H1 (cell line): ENCODE measurements at regions not wholly inside any gene's neighbourhood (a gene's known extent, or its start where the extent isn't known, plus 50 kb on each side); places are given as distances from the start of the nearest gene placed in this dataset.
A peak's percentile ranks its signal among the peaks of the same experiment; 100 is the strongest.

Experiments
- CTCF ChIA-PET: fragments of 300-600 bp; sonication (Branson Sonifier 250); formaldehyde crosslinking; loops from one replicate; lab custom pipeline; 2021; ENCODE audit not compliant: partially characterized antibody; lab: Charles Lee
- POLR2A ChIA-PET: fragments of 300-600 bp; sonication (Branson Sonifier 250); formaldehyde crosslinking; loops from one replicate; lab custom pipeline; 2021; ENCODE audit warnings: inconsistent platforms; ENCODE audit not compliant: partially characterized antibody; lab: Charles Lee
- DNase-seq, 2 experiments: peaks; one replicate each; pipeline versions ENCODE4 v3.0.0 to v3.0.0-alpha.2; 2010 to 2022; ENCODE audit warnings: low spot score in 2 of 2, low read depth in 1 of 2, mixed read lengths in 1 of 2
- FAIRE-seq: peaks from 2 replicates; lab custom pipeline; 2011; peaks lifted over from hg19 to GRCh38; lab: Jason Lieb, UNC
- H2AFZ ChIP-seq: 2 replicates; pipeline ENCODE4 v1.8.1; 2012; ENCODE audit warnings: low read length, inconsistent platforms
- H2AK5ac ChIP-seq: 2 replicates; pipeline ENCODE4 v1.6.1; 2013; ENCODE audit warnings: low read depth, low read length
- H2BK120ac ChIP-seq: replicated peaks from 2 replicates; pipeline ENCODE3; 2013; ENCODE audit warnings: low read depth, low read length, inconsistent platforms
- H2BK12ac ChIP-seq: 2 replicates; pipeline ENCODE4 v1.6.1; 2013; ENCODE audit warnings: low read depth, low read length
- H2BK15ac ChIP-seq: 2 replicates; pipeline ENCODE4 v1.6.1; 2013; ENCODE audit warnings: low read length
- H2BK20ac ChIP-seq: 2 replicates; pipeline ENCODE4 v1.6.1; 2013; ENCODE audit warnings: low read length
- H2BK5ac ChIP-seq: 2 replicates; pipeline ENCODE4 v1.6.1; 2013; ENCODE audit warnings: low read depth, low read length
- H3K14ac ChIP-seq: 2 replicates; pipeline ENCODE4 v1.6.1; 2013; ENCODE audit warnings: inconsistent platforms; ENCODE audit not compliant: insufficient read length
- H3K18ac ChIP-seq: 2 replicates; pipeline ENCODE4 v1.6.1; 2013; ENCODE audit warnings: low read length; ENCODE audit errors: extremely low read depth
- H3K23ac ChIP-seq: 2 replicates; pipeline ENCODE4 v1.6.1; 2013; ENCODE audit warnings: inconsistent platforms; ENCODE audit not compliant: insufficient read length
- H3K23me2 ChIP-seq: 2 replicates; pipeline ENCODE4 v1.6.1; 2013; ENCODE audit warnings: low read depth, low read length
- H3K27ac ChIP-seq: 2 replicates; pipeline ENCODE4 v1.6.1; 2011; ENCODE audit warnings: low read depth, low read length, inconsistent platforms
- H3K27me3 ChIP-seq, 4 experiments: replicated peaks in 1 of 4; 1 replicate in 1 of 4; 2 replicates in 3 of 4; pipeline versions ENCODE4 v1.6.1 to v1.8.1; 2011 to 2013; ENCODE audit warnings: low read length in 3 of 4, mild to moderate bottlenecking in 3 of 4, inconsistent platforms in 2 of 4, mixed read lengths in 2 of 4, moderate library complexity in 1 of 4; ENCODE audit not compliant: control insufficient read depth in 3 of 4, insufficient read depth in 3 of 4; ENCODE audit errors: extremely low read depth in 1 of 4
- H3K36me3 ChIP-seq, 4 experiments: 2 replicates each; pipeline versions ENCODE4 v1.6.1 to v1.8.1; 2011 to 2013; ENCODE audit warnings: mild to moderate bottlenecking in 4 of 4, low read length in 3 of 4, moderate library complexity in 2 of 4, control low read depth in 1 of 4, inconsistent platforms in 1 of 4; ENCODE audit not compliant: insufficient read depth in 4 of 4, control insufficient read depth in 2 of 4
- H3K4ac ChIP-seq: replicated peaks from 2 replicates; pipeline ENCODE3; 2013; ENCODE audit warnings: low read length, low read depth, mixed read lengths, inconsistent platforms; ENCODE audit not compliant: insufficient read length
- H3K4me1 ChIP-seq, 4 experiments: replicated peaks in 1 of 4; 1 replicate in 1 of 4; 2 replicates in 3 of 4; pipeline versions ENCODE4 v1.6.1 to v1.8.1; 2011 to 2013; ENCODE audit warnings: low read length in 3 of 4, inconsistent platforms in 2 of 4, mixed read lengths in 1 of 4; ENCODE audit not compliant: insufficient read depth in 4 of 4, control insufficient read depth in 3 of 4
- H3K4me2 ChIP-seq, 2 experiments: 2 replicates each; pipeline versions ENCODE4 v1.6.1 to v1.8.1; 2011 to 2013; ENCODE audit warnings: low read depth in 2 of 2, low read length in 2 of 2, control low read depth in 1 of 2, inconsistent platforms in 1 of 2, mild to moderate bottlenecking in 1 of 2; ENCODE audit not compliant: insufficient read depth in 1 of 2
- H3K4me3 ChIP-seq, 4 experiments: fragments of 200-600, 300-600 bp in 1 of 4; sonication (generic), shearing (Covaris generic), sonication (Bioruptor Twin) in 1 of 4; 2 replicates each; pipeline versions ENCODE4 v1.5.1 to v1.8.1; 2011 to 2016; ENCODE audit warnings: low read length in 4 of 4, low read depth in 3 of 4, control low read depth in 2 of 4, inconsistent platforms in 2 of 4, mild to moderate bottlenecking in 2 of 4, mixed read lengths in 1 of 4, moderate library complexity in 1 of 4; ENCODE audit not compliant: insufficient read depth in 2 of 4; ENCODE audit errors: extremely low read depth in 1 of 4
- H3K56ac ChIP-seq: replicated peaks from 2 replicates; pipeline ENCODE3; 2013; ENCODE audit warnings: low read depth, mild to moderate bottlenecking, mixed read lengths, low read length, inconsistent platforms; ENCODE audit not compliant: insufficient read length
- H3K79me1 ChIP-seq: 2 replicates; pipeline ENCODE4 v1.6.1; 2013; ENCODE audit warnings: low read depth, low read length, control low read depth
- H3K79me2 ChIP-seq, 2 experiments: 2 replicates each; pipeline versions ENCODE4 v1.6.1 to v1.8.1; 2012 to 2013; ENCODE audit warnings: low read length in 2 of 2, mild to moderate bottlenecking in 2 of 2, inconsistent platforms in 1 of 2; ENCODE audit not compliant: insufficient read depth in 2 of 2, control insufficient read depth in 1 of 2
- H3K9ac ChIP-seq, 4 experiments: replicated peaks in 1 of 4; 1 replicate in 1 of 4; 2 replicates in 3 of 4; pipeline versions ENCODE4 v1.6.1 to v1.8.1; 2011 to 2013; ENCODE audit warnings: low read depth in 3 of 4, low read length in 3 of 4, control low read depth in 2 of 4, mild to moderate bottlenecking in 2 of 4, moderate library complexity in 2 of 4, inconsistent platforms in 1 of 4; ENCODE audit errors: extremely low read depth in 1 of 4
- H3K9me3 ChIP-seq, 2 experiments: 2 replicates each; pipeline versions ENCODE4 v1.6.1 to v1.8.1; 2012 to 2013; ENCODE audit warnings: mild to moderate bottlenecking in 2 of 2, moderate library complexity in 2 of 2, control low read depth in 1 of 2, inconsistent platforms in 1 of 2, low read depth in 1 of 2, low read length in 1 of 2, mixed read lengths in 1 of 2; ENCODE audit not compliant: insufficient read depth in 2 of 2
- H4K20me1 ChIP-seq, 2 experiments: replicated peaks in 1 of 2; 2 replicates each; pipeline versions ENCODE3 to v1.8.1; 2011 to 2013; ENCODE audit warnings: inconsistent platforms in 2 of 2, low read length in 2 of 2, mild to moderate bottlenecking in 1 of 2; ENCODE audit not compliant: insufficient read depth in 2 of 2, control insufficient read depth in 1 of 2
- H4K5ac ChIP-seq: 2 replicates; pipeline ENCODE4 v1.6.1; 2013; ENCODE audit warnings: low read length, low read depth, mixed read lengths, inconsistent platforms; ENCODE audit not compliant: insufficient read length
- H4K8ac ChIP-seq: 2 replicates; pipeline ENCODE4 v1.8.0; 2013; ENCODE audit warnings: mild to moderate bottlenecking, moderate library complexity, low read length, inconsistent platforms; ENCODE audit not compliant: insufficient read depth; ENCODE audit errors: extremely low read depth
- H4K91ac ChIP-seq: replicated peaks from 2 replicates; pipeline ENCODE3; 2013; ENCODE audit warnings: low read length, mixed read lengths, inconsistent platforms; ENCODE audit not compliant: insufficient read length
- HDAC2 ChIP-seq, 2 experiments: fragments of 300-600 bp in 1 of 2; sonication (generic) in 1 of 2; IDR thresholded peaks; 2 replicates each; pipeline ENCODE4 v1.6.1; 2011 to 2012; ENCODE audit warnings: low read depth in 2 of 2, low read length in 2 of 2, mild to moderate bottlenecking in 2 of 2, moderate library complexity in 2 of 2, borderline replicate concordance in 1 of 2, inconsistent platforms in 1 of 2
- WGBS, 2 experiments: shearing (Covaris generic) in 1 of 2; methylation state at CpG; one replicate each; pipeline versions ENCODE4 v1.1.6 to v1.1.7; 2013 to 2015; ENCODE audit warnings: low lambda C conversion rate in 2 of 2, mixed read lengths in 2 of 2, inconsistent platforms in 1 of 2, low coverage in 1 of 2, missing lambda C conversion rate in 1 of 2; ENCODE audit not compliant: insufficient replicate concordance in 2 of 2, insufficient coverage in 1 of 2, insufficient read length in 1 of 2; ENCODE audit errors: extremely low coverage in 1 of 2, missing lambda C conversion rate in 1 of 2; 5-methylcytosine and 5-hydroxymethylcytosine counted together
- TF ChIP-seq, protein P1 (sequence below): IDR thresholded peaks from 2 replicates; pipeline ENCODE4 v1.6.1; 2012; ENCODE audit warnings: inconsistent platforms

DNA sequence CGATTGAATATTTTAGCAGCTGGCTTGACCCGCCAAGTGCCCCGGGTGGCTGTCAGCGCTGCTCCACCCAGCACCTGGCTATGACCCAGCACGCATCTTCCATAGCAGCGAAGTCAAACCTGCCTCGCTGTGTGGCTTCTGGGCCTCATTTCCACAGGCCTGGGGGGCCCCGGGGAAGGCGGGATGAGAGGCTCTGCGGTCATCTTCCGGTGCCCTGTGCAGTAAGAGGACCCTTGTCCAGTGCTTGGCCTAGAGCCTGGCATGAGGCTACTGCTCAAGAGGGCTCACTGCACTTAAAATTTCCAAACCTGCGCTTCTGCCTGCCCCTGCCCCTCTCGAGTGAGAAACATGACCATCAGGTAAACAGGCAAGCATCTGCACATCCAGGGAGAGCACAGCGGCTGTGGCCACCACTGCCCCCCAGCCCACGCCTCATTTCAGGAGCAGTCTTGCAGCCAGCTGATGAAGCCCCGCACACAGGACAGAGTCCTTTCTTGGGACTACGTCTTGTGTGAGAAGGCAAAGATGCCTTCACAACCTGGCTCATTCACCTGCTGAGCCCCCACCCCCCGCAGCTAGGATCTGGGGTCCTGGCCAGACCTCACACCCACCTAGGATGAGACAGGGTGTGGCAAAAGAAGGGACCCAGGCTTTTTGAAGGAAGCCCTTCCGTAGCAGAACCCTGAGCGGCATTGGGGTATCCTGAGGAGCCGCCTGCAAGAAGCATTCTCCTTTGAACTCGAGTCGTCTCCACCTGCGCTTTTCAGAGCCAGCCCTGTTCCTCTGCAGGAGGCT lies 69.5 kb upstream of the UNC5A start:
- Histone ChIP-seq H4K5ac (no peak overlapping the region), H2BK15ac (0 out of 2 replicates have a peak overlapping the region, but pooled peaks have one; percentile 34), H2BK20ac (peak overlapping the region; percentile 66; the same call in 1 of the 2 replicates), H4K20me1 (no peaks in the 10 kb centered on the region), H2BK120ac (no peak overlapping the region), H3K4me1 (peaks cover 7 to 42% (median 29%) of the 10 kb centered on the region in 4 experiments), H3K27me3 (peaks cover 0 to 25% (median 12%) of the 10 kb centered on the region in 4 experiments; a peak in 6 of 7 replicates), H3K23ac (no peak overlapping the region), H3K4me2 (no peak overlapping the region), H2BK12ac (peak overlapping the region; percentile 45; the same call in 1 of the 2 replicates), H3K4ac (no peak overlapping the region), H3K27ac (no peak overlapping the region), H3K9ac (no peak overlapping the region), H3K79me2 (no peaks in the 10 kb centered on the region), H3K18ac (no peak overlapping the region), H4K8ac (no peak overlapping the region; the same call in 1 of the 2 replicates), H2AK5ac (peak overlapping the region; percentile 54; the same call in 1 of the 2 replicates), H2BK5ac (no peak overlapping the region), H3K4me3 (no peak overlapping the region), H3K14ac (no peak overlapping the region), H3K36me3 (no peaks in the 10 kb centered on the region; a peak in 1 of 8 replicates), H4K91ac (peak overlapping the region; percentile 22), H3K23me2 (peaks cover 9% of the 10 kb centered on the region), H2AFZ (no peak overlapping the region), H3K56ac (no peak overlapping the region), H3K9me3 (no peaks in the 10 kb centered on the region), H3K79me1 (no peaks in the 10 kb centered on the region)
- FAIRE-seq (no peak), DNase-seq (peak in 1 of 2 experiments; percentile 47)
- WGBS, 2 experiments: 90% methylated on average over 24 of the region's 24 CpGs; no CpG with 5 or more reads in 1 of the 2 experiments
- no peak for TF ChIP-seq HDAC2 (IDR thresholded peaks at IDR 0.05; ENCODE audit: borderline replicate concordance in 1 of 2, low read depth in 2 of 2, low read length in 2 of 2)
- TF ChIP-seq, protein P1, sequence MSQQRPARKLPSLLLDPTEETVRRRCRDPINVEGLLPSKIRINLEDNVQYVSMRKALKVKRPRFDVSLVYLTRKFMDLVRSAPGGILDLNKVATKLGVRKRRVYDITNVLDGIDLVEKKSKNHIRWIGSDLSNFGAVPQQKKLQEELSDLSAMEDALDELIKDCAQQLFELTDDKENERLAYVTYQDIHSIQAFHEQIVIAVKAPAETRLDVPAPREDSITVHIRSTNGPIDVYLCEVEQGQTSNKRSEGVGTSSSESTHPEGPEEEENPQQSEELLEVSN: 0 out of 2 replicates have a peak, but pooled peaks have one; percentile 1
- ChIA-PET POLR2A (interaction anchor here (2.5 kb wide), 1 partner anchor 12 kb away, joined by 10 read pairs; no protein-coding TSS in a partner anchor), CTCF (interaction anchor here (0.6 to 9.4 kb wide), 11 partner anchors 10 to 82 kb away, joined by 3 to 56 read pairs (median 3); no protein-coding TSS in a partner anchor)
